Activated gamma-delta T cell (primary cell): ENCODE measurements at regions not wholly inside any gene's neighbourhood (a gene's known extent, or its start where the extent isn't known, plus 50 kb on each side); places are given as distances from the start of the nearest gene placed in this dataset.

Experiments
- DNase-seq: peaks from one replicate; lab custom pipeline; 2025; lab: John Stamatoyannopoulos, UW

DNA sequence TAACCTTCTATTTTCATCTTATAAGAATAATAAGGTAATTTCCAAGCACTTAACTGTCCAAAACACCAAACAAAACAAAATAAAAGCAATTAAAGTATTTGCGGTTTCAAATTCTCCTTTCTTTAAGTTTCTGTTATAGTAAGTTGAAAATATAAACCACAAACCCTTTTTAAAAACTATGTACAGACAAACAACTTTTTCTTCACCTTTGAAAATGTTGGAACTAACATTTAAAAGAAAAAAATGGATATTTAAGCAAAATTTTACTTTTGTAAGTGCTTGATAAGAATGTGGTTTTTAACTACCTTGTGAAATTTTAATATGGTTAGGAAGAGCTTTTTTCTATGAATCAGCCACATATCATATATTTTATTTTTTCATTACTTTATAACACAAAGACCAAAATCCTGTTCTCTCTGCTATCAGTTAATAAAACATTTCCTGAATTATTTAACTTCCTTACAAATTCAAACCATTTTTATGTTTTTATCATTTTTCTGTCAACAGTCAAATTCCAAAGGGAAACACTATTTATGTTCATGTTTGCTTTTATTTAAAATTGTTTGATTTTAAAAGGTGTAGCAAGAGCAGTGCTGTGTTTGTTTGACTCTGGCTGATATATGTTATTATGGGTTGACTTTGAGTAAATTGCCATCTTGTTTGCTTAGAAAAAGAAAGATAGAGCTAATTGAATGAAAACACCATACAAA is 554.1 kb upstream of the KLHL1 start:
- DNase-seq, result no peak

DNA sequence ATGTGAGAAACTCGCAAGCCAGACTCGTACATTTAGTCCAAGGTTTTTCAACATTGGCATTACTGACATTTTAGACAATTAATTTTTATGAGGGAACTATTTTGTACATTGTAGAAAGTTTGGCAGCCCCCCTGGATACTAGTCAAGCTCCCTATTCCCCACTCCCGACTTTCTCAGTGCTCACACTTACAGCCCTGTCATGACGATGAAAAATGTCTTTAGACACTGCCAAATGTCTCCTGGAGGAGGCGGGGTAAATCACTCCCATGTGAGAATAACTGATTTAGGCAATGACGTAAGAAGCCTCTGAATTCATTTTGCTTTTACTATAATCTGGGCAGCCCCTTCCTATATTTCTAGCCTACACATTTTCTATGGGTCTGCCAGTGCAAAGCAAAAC is 535.8 kb upstream of the KLHL1 start:
- DNase-seq, result no peak

DNA sequence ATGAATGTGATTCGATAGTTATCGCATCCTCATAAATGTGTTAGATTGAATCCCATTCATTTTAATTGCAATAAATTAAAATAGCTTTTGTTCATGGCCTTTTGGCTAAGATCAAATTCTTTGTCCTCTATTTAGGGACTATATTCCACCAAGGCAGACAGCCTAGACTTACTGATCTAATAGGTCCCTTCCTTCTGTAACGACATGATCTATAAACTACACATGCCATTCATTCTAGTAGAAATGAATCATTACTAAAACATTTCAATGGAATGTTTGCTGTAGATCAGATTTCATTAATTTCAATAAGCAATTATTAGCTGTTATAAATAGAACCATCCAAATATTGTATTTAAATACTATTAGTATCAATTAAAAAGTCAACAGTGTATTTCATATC is 526.6 kb upstream of the KLHL1 start:
- DNase-seq, result no peak

DNA sequence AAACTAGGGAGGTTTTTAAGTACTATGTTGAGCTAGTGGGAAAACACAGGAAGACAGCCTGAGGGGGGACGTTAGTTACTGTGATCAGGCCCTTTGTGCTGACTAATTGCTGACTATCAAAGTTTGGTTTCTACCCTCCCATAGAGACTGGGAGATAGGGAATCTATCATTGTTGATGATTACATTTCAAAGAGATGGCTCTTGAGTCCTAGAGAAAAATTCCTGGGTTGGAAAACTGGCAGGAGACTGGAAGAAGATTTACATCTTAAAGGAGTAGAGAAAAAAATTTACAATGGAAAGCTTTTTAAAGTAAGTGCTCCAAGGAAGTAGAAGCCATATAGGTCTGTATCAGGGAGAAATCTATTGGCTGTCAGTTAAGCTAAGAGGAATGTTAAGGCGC is 522.0 kb upstream of the KLHL1 start:
- DNase-seq, result no peak

DNA sequence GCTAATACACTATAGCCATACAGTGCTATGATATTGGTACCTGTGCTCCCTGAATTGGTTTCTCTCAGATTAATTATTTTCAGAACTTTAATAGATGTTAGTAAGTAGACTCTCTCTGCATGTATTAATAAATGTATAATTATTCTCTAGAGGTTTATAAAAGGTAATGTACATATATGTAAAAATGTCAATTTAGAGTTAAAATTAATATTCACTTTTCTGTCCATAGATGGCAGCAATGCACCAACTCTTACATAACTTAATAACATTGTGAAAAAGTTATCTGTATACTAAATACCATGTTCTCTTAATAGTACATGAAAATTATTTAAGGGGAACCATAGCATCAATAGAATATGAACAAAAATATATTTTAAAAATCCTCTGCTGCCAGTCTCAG is 515.0 kb upstream of the KLHL1 start:
- no peak for DNase-seq

DNA sequence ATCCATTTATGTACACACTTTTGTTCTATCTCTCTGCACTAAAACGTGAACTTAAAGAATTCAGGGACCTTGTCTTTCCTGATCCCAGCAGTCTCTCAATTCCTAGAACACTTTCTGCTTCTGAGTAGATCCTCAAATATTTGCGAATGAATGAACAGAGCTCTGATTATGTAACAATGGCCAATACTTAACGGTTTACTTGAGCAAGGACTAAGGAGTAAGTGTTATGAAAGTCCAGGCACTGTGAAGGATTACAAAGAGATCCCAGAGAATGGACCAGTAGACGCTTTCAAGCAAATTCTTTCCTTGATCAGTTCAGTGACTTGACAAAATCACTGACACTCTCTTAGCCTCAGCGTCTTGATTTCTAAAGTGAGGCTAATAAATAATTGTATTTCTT is 514.5 kb upstream of the KLHL1 start:
- no peak for DNase-seq

DNA sequence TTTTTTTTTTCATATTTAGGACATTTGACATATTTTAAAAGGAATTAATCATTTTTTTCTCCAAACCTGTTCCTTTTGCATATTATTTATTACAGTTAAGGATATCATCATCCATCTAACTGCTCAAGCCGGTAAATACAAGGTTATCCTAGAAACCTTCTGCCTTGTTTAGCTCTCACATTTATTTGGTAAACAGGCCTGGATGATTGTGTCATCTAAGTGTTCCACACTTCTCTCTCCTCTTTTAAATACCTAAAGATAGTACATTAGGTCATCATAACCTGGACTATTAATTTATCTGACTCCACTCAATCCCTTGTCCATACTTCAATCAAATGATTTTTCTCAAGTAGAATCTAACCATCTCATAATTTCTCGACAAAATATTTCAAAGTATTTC is 511.7 kb upstream of the KLHL1 start:
- no peak for DNase-seq

DNA sequence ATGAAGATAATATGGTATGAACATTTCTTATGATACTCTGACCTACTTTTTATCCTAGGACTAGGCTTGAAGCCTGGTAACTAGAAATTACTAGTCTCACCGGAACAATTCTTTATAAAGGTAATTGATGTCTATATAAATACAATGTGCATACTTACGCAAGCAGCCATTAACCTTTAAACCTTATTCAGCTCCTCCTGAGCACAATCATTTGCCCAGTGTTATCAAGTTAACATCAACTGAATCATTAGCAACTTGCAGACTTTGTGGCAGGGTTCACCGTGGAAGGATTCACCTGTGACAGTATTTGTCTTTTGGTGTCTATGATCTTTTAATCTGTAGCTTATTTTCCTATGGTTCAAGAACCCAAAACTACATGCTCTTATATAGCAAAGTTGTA is 508.6 kb upstream of the KLHL1 start:
- no peak for DNase-seq

DNA sequence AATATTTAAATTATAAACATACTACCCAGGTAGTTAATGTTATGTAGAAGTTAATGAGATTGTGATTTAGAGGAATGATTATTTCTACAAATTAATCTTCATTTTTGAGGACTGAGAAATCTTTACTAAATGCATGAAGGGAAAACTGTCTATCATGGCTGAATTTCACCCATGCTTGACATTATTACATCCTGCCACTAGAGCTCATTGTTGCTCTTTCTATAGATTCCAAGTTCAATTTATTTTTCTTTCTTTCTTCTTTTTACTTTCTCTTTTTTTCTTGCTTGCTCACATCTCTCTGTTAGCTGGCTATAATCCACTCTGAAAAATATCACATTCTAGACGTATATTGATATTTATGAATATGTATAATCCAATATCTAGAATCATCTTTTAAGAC is 505.0 kb upstream of the KLHL1 start:
- DNase-seq, result no peak

DNA sequence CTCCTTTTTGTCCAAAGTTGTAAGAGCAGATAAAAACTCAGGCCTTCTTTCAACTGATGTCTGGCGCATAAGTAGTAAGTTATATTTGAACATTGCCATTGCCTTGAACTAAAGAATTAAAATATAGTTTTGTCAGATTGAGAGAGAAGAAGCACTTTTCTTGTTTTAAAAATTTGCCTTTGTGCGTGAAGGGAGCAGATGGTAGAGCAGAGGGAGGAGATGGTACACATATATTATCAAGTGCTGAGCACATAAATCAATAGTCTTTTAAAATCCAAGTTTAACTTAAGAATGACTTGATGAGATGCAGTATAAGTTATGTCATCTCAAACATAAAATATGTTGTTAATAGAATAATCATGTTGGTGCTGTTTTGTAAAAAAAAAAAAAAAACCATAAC is 504.6 kb upstream of the KLHL1 start:
- no peak for DNase-seq

DNA sequence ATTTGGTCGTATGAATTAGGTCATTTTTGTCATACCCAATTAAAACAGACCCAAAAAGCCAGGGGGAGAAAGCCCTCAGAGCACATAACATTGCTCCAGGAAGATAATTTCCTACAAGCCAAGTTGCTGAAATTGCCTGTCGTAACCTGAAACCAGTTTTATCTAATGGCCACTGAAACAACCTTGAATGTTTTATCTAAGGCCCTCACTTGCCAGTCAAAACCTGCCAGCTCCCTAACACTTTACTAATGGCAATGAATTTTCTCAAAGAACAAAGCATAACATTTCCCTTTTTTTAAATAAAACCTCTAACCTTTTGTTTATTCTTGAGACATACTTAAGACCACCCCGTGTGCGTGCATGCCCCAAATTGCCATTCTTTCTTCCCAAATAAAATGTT is 496.2 kb upstream of the KLHL1 start:
- DNase-seq, result no peak

DNA sequence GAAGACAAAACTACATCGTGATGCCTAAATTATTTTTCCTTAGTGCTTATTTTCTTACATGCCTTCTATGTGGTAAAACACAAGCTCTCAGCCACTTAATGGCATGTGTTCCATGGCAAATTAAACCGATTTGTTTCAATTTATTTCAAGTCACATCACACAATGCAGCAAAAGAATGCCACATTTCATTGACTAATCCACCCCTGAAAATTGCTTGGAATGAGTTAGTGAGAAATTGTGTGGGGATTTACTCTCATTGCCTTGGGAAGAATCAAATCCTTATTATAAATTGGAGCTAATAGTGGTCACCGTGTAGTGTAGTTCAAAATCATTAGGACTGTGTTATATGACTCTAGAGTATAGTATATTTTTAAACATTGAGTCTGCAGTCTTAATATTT is 485.5 kb upstream of the KLHL1 start:
- DNase-seq, result no peak

DNA sequence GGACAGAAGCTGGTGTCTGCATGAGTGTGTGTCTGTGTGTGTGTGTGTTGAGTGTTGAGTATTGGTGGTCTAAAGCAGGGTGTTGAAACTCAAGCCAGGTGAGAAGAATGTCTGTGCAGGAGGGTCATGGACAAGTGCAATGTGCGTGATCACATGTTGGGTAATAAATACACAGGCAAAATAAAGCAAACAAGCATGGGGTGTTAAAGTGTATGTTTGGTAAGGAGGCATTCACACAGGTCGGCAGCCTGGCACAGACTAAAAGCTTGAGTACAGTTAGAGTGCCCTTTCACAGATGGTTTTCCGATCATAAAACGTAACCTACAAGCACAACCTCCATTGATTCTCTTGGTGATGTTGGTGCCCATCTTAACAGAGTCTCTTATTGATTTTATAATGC is 476.9 kb upstream of the KLHL1 start:
- no peak for DNase-seq

DNA sequence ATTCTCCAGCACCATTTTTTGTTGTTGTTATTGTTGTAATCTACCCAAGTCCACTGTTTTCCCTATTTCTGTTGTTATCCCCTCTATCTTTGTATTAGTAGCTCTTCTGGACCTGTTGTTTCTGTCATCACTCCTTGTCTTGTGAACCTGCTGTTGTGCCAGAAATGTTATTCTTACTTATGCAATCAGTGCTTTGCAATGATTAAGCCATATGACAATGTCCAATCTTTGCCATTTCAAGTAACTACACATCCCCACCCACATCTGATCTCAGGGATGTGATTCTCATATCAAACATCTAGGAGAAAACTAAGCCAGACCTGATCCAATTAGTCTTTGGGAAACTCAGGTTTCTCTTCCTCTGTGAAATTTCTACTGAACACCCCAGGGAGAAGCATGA is 472.6 kb upstream of the KLHL1 start:
- no peak for DNase-seq

DNA sequence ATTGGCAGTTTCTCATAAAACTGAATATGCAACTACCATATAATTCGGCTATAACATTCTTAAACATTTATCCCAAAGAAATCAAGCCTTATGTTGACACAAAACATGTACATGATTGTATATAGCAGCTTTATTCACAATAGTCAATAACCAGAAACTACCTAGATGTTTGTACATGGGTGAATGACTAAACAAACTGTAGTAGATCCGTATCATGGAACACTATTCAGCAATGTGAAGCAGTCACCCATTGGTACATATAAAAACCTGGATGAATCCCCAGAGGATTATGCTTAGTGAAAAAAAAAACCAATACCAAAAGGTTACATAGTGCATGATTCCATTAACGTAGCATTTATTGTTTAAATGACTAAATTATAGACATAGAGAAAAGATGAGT is 471.7 kb upstream of the KLHL1 start:
- DNase-seq, result no peak

DNA sequence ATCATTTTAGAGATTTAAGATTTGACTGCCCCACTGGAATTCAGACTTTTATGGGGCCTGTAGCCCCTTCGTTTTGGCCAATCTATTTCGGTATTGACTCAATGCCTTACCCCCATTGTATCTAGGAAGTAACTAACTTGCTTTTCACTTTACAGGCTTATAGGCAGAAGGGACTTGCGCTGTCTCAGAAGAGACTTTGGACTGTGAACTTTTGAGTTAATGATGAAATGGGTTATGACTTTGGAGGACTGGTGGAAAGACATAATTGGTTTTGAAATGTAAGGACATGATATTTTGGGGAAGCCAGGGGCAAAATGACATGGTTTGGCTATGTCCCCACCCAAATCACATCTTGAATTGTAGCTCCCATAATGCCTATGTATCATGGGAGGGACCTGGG is 463.0 kb upstream of the KLHL1 start:
- no peak for DNase-seq

DNA sequence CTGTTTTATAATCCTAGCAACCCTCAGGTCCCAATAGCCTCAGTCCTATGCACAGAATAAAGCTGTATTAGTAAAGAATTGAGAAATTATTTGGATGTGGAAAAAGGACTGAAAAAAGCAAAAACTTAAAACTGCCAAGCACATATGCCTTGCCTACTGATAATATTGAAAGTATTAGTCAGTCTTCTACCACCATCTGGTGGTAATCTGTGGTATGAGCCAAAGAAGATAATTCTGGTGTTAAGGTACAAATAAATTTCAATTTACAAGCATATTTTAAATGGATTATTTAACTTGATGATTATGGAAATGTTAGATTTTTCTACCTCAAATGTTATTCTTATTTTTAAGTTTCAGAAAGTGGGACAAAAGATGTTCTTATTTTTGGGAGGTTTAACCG is 460.3 kb upstream of the KLHL1 start:
- no peak for DNase-seq

DNA sequence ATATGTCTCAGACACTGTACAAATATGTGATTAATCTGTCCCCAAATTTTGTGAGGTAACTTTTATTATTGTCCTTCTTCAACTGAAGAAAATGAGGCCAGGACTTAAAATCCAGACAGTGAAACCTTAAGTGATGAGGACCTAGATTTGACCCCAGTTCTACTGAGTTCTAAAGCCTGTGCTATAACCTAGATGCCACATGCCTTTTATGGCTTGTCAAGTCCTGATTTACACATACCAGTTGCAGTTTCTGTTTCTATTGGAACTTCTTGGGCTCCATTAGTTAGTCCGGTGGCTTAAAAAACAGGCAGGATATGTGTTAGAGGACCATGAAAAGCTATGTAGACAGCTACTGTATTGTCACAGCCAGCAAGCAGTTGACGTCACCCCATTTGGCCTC is 436.5 kb upstream of the KLHL1 start:
- DNase-seq, result no peak

DNA sequence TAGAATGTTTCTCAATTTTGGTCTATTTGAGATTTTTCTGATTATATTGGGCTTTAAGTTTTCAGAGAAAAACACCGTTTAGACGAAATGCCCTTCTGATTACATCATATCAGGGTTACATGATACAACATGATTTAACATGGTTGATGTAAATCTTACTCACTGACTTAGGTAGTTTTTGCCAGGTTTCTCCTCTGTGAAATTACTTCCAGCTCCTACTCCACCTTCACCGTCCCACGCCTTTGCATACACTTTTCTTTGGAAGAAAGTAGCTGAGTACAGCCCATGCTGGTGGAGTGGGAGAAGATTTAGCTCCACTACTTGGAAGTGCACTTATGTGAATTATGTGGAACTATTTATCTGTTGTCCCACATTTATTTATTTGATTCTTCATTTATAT is 433.2 kb upstream of the KLHL1 start:
- no peak for DNase-seq

DNA sequence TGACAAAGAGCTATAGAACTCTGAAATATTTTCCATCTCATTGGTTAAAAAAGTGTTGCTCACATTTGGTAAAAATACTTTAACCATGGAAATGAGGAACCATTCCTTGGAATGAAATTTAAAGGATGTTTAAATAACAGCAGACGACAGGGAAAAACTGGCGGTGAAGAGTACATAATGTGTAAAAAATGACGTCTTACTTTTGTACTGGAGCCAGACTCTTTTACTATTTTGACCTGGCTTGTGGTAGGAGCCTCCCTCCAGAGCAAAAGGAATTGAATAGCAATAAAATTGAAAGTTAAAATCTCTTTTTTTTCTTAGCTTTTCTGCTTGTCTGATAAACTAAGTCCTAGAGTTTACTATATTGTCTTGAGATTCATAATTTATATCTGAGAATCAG is 426.2 kb upstream of the KLHL1 start:
- no peak for DNase-seq

DNA sequence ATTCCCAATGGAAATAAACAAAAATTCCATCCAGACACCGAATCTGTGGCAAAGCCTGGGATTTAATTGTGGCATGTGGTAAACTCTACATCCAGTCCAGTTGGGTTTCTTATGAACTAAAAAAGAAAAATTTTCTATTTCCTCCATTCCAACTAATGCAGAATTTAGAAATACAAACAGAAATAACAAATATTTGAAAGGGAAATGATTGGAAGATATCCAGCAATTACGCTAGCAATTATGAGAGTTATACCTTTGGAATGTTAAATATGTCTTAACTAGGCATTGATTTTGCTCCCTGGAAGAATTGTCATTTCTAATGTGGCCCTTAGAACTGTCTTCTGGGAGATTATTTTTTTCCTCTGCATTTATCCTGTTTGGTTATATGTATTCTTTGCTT is 421.4 kb upstream of the KLHL1 start:
- no peak for DNase-seq

DNA sequence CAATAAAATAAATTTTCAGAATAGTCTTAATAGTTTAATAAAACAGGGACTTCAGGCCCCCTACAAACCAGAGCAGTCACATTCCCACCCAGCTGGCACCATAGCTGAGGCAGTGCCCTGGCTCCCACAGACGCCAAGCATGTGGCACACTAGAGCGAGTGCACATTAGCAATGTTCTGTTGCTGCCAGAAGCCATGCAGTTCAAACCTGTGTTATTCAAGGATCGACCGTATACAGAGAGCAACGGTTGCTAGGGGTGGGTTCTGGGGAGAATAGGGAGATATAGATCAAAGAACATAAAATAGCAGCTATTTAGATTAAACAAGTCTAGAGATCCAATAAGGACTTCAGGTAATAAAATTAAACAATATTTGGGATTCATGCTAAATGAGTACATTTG is 419.3 kb upstream of the KLHL1 start:
- DNase-seq, result no peak

DNA sequence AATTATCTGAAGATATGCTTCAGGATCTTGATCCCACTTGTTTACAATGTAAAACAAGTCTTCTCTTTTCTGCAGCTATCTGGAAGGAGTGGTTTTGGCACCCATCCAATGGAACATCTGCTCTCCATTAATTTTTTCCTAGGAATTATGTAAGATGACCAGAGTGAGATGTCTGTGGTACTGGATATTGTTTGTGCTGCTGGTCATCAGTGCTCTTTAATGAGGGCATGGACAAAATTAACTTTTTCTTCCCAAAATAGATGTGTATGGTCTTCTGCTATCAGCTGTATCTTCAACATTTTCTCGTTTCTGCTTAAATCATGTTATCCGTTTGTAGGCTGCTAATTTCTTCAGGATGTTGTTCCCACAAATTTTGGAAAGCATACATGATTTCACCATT is 415.4 kb upstream of the KLHL1 start:
- DNase-seq, result no peak

DNA sequence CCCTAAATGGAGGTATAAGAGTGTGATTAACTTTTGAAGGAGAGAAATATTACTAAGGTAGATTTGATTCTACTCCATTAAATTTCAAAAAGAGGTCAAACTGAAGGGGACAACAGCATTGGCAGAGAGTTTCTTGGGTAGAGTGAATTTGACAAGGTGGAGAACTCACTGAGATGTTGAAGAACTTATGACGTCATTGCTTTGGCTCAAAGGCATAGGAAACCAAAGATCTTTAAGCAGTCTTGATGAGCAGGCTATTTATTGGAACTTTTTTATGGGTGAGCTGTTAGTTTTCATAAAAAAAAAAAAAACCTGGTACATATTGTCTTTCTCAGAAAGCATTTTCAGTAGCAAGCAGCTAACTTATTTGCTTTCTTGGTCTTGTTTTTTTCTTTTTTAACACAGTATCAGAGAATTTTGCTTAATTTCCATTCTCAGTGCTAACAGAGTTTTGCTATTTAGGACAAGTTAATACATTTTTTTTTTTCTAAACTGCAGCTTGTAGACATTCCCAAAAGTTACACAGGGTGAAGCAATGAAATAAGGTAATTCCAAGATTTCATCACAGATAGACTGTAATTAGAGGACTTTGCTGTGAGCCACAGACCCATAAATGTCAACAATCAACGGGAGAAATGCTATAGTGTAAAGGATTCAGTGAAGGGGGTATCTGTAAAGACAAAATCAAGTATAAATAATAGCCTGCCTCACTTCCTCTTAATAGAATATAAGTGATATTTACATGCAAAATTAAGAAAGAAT is 412.2 kb upstream of the KLHL1 start:
- DNase-seq, result no peak
